Hepatocyte (in vitro differentiated cells): ENCODE measurements at regions not wholly inside any gene's neighbourhood (a gene's known extent, or its start where the extent isn't known, plus 50 kb on each side); places are given as distances from the start of the nearest gene placed in this dataset.

Experiments
- DNase-seq: peaks from one replicate; pipeline ENCODE4 v3.0.0-alpha.2; 2016; ENCODE audit warnings: low spot score
- H2AFZ ChIP-seq: fragments of 200-600 bp; sonication (generic); 2 replicates; pipeline ENCODE4 v1.6.0; 2016; ENCODE audit warnings: antibody characterized with exemption, mild to moderate bottlenecking
- H3K27ac ChIP-seq: fragments of 200-600 bp; sonication (generic); 2 replicates; pipeline ENCODE4 v1.5.1; 2016; ENCODE audit warnings: mild to moderate bottlenecking
- H3K27me3 ChIP-seq: fragments of 200-600 bp; sonication (generic); 2 replicates; pipeline ENCODE4 v1.6.1; 2016
- H3K36me3 ChIP-seq: fragments of 200-600 bp; sonication (generic); replicated peaks from 2 replicates; pipeline ENCODE4 v1.5.1; 2016; ENCODE audit warnings: low read depth; ENCODE audit not compliant: insufficient read depth
- H3K4me1 ChIP-seq: fragments of 200-600 bp; sonication (generic); 2 replicates; pipeline ENCODE4 v1.5.1; 2016; ENCODE audit warnings: mild to moderate bottlenecking, moderate library complexity; ENCODE audit not compliant: insufficient read depth
- H3K4me2 ChIP-seq: fragments of 200-600 bp; sonication (generic); 2 replicates; pipeline ENCODE4 v1.6.0; 2016
- H3K4me3 ChIP-seq: fragments of 200-600 bp; sonication (generic); 2 replicates; pipeline ENCODE4 v1.5.1; 2016; ENCODE audit warnings: mild to moderate bottlenecking
- H3K79me2 ChIP-seq: fragments of 200-600 bp; sonication (generic); 2 replicates; pipeline ENCODE4 v1.6.0; 2017; ENCODE audit warnings: mild to moderate bottlenecking
- H3K9me2 ChIP-seq: fragments of 200-600 bp; sonication (generic); replicated peaks from 2 replicates; pipeline ENCODE4 v1.6.0; 2017; ENCODE audit warnings: mild to moderate bottlenecking; ENCODE audit not compliant: insufficient read depth
- H3K9me3 ChIP-seq: fragments of 200-600 bp; sonication (generic); 2 replicates; pipeline ENCODE4 v1.5.1; 2016; ENCODE audit warnings: low read depth, mild to moderate bottlenecking
- H4K20me1 ChIP-seq: fragments of 200-600 bp; sonication (generic); 2 replicates; pipeline ENCODE4 v1.6.0; 2016; ENCODE audit warnings: mild to moderate bottlenecking; ENCODE audit not compliant: insufficient read depth, poor library complexity, severe bottlenecking
- CTCF ChIP-seq: fragments of 200-600 bp; sonication (generic); IDR thresholded peaks from 2 replicates; pipeline ENCODE4 v1.5.1; 2016; ENCODE audit warnings: antibody characterized with exemption, mild to moderate bottlenecking; ENCODE audit not compliant: poor library complexity
- EZH2 ChIP-seq: fragments of 200-600 bp; sonication (generic); IDR thresholded peaks from 2 replicates; pipeline ENCODE4 v1.6.1; 2016; ENCODE audit warnings: antibody characterized with exemption, mild to moderate bottlenecking, borderline replicate concordance
- EZH2phosphoT487 ChIP-seq: fragments of 200-600 bp; sonication (generic); IDR thresholded peaks from one replicate; pipeline ENCODE4 v1.6.1; 2018; ENCODE audit warnings: antibody characterized with exemption, mild to moderate bottlenecking, low read depth, moderate library complexity; ENCODE audit not compliant: unreplicated experiment, severe bottlenecking
- WGBS: methylation state at CpG from one replicate; pipeline ENCODE4 v1.1.6; 2016; ENCODE audit warnings: low lambda C conversion rate; ENCODE audit errors: missing lambda C conversion rate; 5-methylcytosine and 5-hydroxymethylcytosine counted together

- WGBS: 84% methylated on average over 3 of the region's 3 CpGs
Observed at GRCh38 chr1:79819140-79819539, 812.6 kb upstream of the ADGRL4 start.

GRCh38 chr1:79817031-79817560, 810.6 kb upstream of the ADGRL4 start:
- Histone ChIP-seq H3K36me3 (no peaks in the 10 kb centered on the region), H3K4me3 (no peak overlapping the region), H3K27ac (no peak overlapping the region), H3K4me1 (no peaks in the 10 kb centered on the region), H3K79me2 (no peaks in the 10 kb centered on the region), H4K20me1 (no peaks in the 10 kb centered on the region), H3K9me2 (no peaks in the 10 kb centered on the region), H3K27me3 (no peaks in the 10 kb centered on the region), H3K4me2 (no peak overlapping the region), H3K9me3 (no peaks in the 10 kb centered on the region), H2AFZ (no peak overlapping the region)
- 91% methylated on average over 4 of the region's 4 CpGs for WGBS
- DNase-seq: no peak
- TF ChIP-seq CTCF: no peak
- TF ChIP-seq EZH2phosphoT487: no peak
- no peak for TF ChIP-seq EZH2

More at GRCh38 chr1:79819140-79819539, 812.6 kb upstream of the ADGRL4 start:
- Histone ChIP-seq H3K27ac (no peak overlapping the region), H3K36me3 (no peaks in the 10 kb centered on the region), H3K9me3 (no peaks in the 10 kb centered on the region), H3K27me3 (no peaks in the 10 kb centered on the region), H3K4me1 (no peaks in the 10 kb centered on the region), H2AFZ (no peak overlapping the region), H3K9me2 (no peaks in the 10 kb centered on the region), H3K4me2 (no peak overlapping the region), H3K79me2 (no peaks in the 10 kb centered on the region), H4K20me1 (no peaks in the 10 kb centered on the region), H3K4me3 (no peak overlapping the region)
- TF ChIP-seq EZH2: no peak
- no peak for DNase-seq

GRCh38 chr1:79815115-79815514, 808.6 kb upstream of the ADGRL4 start:
- H3K4me1 ChIP-seq: no peaks in the 10 kb centered on the region
- H3K36me3 ChIP-seq: no peaks in the 10 kb centered on the region
- H3K79me2 ChIP-seq: no peaks in the 10 kb centered on the region
- H3K9me2 ChIP-seq: no peaks in the 10 kb centered on the region
- no peak overlapping the region for H3K4me3 ChIP-seq
- H3K4me2 ChIP-seq: no peak overlapping the region
- H3K27ac ChIP-seq: no peak overlapping the region
- H3K27me3 ChIP-seq: no peaks in the 10 kb centered on the region
- 89% methylated on average over 3 of the region's 3 CpGs for WGBS
- no peaks in the 10 kb centered on the region for H3K9me3 ChIP-seq
- no peaks in the 10 kb centered on the region for H4K20me1 ChIP-seq
- TF ChIP-seq CTCF (no peak), EZH2phosphoT487 (no peak), EZH2 (no peak)
- no peak overlapping the region for H2AFZ ChIP-seq
- no peak for DNase-seq

GRCh38 chr1:79811173-79811572, 804.6 kb upstream of the ADGRL4 start:
- H3K4me3 ChIP-seq: no peak overlapping the region
- no peaks in the 10 kb centered on the region for H3K4me1 ChIP-seq
- H3K27me3 ChIP-seq: no peaks in the 10 kb centered on the region
- no peak overlapping the region for H3K4me2 ChIP-seq
- H2AFZ ChIP-seq: no peak overlapping the region
- H3K36me3 ChIP-seq: no peaks in the 10 kb centered on the region
- H3K27ac ChIP-seq: no peak overlapping the region
- H4K20me1 ChIP-seq: no peaks in the 10 kb centered on the region
- H3K79me2 ChIP-seq: no peaks in the 10 kb centered on the region
- no peaks in the 10 kb centered on the region for H3K9me2 ChIP-seq
- TF ChIP-seq EZH2: no peak
- no peak for TF ChIP-seq CTCF
- no peak for TF ChIP-seq EZH2phosphoT487
- DNase-seq: no peak
- 56% methylated on average over 3 of the region's 3 CpGs for WGBS
- no peaks in the 10 kb centered on the region for H3K9me3 ChIP-seq
